Memory B cell (primary cell): ENCODE measurements at regions not wholly inside any gene's neighbourhood (a gene's known extent, or its start where the extent isn't known, plus 50 kb on each side); places are given as distances from the start of the nearest gene placed in this dataset.

ENCODE experiments used
- ATAC-seq: fragments of 150-1000 bp; cut with Tn5 transposase; 2 replicates; pipeline ENCODE4 v1.10.0; 2021; ENCODE audit warnings: low read depth, mild to moderate bottlenecking, moderate library complexity
- DNase-seq, 2 donors: peaks; one replicate each; pipeline ENCODE4 v3.0.0; 2022; ENCODE audit warnings: low spot score in 2 of 2
- H3K27ac Mint-ChIP-seq: one replicate; pipeline ENCODE4 v1.8.0; 2022; ENCODE audit warnings: mild to moderate bottlenecking, moderate library complexity, mixed read lengths
- H3K27me3 Mint-ChIP-seq: one replicate; pipeline ENCODE4 v1.8.0; 2022; ENCODE audit warnings: mixed read lengths
- H3K36me3 Mint-ChIP-seq: one replicate; pipeline ENCODE4 v1.8.0; 2022; ENCODE audit warnings: mild to moderate bottlenecking, mixed read lengths
- H3K4me1 Mint-ChIP-seq: one replicate; pipeline ENCODE4 v1.8.0; 2022; ENCODE audit warnings: mixed read lengths
- H3K4me3 Mint-ChIP-seq: one replicate; pipeline ENCODE4 v1.8.0; 2022; ENCODE audit warnings: mild to moderate bottlenecking, moderate library complexity, mixed read lengths
- H3K9me3 Mint-ChIP-seq: one replicate; pipeline ENCODE4 v1.8.0; 2022; ENCODE audit warnings: mixed read lengths

DNA sequence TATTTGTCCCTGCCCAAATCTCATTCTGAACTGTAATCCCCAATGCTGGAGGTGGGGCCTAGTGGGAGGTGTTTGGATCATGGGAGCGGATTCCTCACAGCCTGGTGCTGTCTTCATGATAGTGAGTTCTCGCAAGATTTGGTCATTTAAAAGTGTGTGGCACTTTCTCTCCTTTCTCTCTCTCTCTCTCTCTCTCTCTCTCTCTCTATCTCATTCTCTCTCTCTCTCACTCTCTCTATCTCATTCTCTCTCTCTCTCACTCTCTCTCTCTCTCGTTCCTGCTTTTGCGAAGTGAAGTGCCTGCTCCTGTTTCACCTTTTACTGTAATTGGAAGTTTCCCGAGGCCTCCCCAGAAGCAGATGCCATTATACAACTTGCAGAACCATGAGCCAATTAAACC, 207.3 kb upstream of the NR4A3 start:
- Mint-ChIP-seq H3K4me3 (no peak overlapping the region), H3K27ac (no peak overlapping the region), H3K36me3 (no peaks in the 10 kb centered on the region), H3K9me3 (no peaks in the 10 kb centered on the region), H3K4me1 (no peaks in the 10 kb centered on the region), H3K27me3 (peaks cover 1% of the 10 kb centered on the region)
- DNase-seq, result no peak
- ATAC-seq, result no peak

DNA sequence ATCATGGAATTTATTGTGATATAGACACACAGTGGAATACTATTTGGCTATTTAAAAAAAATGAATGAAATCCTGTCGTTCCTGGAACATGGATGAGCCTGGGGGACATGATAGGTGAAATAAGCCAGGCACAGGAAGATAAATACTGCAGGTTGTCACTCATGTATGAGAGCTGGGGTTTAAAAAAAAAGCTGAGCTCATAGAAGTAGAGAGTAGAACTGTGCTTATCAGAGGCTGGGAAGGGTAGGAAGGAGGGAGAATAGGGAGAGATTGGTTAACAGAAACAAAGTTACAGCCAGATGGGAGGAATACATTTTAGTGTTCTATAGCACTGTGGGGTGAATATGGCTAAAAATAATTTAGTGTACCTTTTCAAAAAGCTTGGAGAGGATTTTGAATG, 200.6 kb upstream of the NR4A3 start:
- H3K4me1 Mint-ChIP-seq, result no peaks in the 10 kb centered on the region
- DNase-seq (no peak), ATAC-seq (no peak)
- H3K27ac Mint-ChIP-seq, result no peak overlapping the region
- H3K4me3 Mint-ChIP-seq, result no peak overlapping the region
- H3K36me3 Mint-ChIP-seq, result no peaks in the 10 kb centered on the region
- H3K27me3 Mint-ChIP-seq, result no peaks in the 10 kb centered on the region
- no peaks in the 10 kb centered on the region for H3K9me3 Mint-ChIP-seq

DNA sequence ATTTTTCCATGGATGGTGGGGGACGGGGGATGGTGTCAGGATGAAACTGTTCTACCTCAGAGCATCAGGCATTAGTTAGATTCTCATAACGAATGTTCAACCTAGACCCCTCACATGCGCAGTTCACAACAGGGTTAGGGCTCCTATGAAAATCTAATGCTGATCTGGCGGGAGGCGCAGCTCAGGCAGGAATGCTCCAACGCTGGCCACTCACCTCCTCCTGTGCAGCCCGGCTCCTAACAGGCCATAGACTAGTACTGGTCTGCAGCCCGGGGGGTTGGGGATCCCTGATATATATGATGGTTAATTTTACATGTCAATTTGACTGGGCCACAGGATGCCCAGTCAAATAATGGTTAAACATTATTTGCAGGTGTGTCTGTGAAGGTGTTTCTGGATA, 199.0 kb upstream of the NR4A3 start:
- Mint-ChIP-seq H3K9me3 (no peaks in the 10 kb centered on the region), H3K4me3 (no peak overlapping the region), H3K36me3 (no peaks in the 10 kb centered on the region), H3K4me1 (peaks cover 3% of the 10 kb centered on the region), H3K27me3 (no peaks in the 10 kb centered on the region), H3K27ac (no peak overlapping the region)
- DNase-seq (no peak), ATAC-seq (no peak)

DNA sequence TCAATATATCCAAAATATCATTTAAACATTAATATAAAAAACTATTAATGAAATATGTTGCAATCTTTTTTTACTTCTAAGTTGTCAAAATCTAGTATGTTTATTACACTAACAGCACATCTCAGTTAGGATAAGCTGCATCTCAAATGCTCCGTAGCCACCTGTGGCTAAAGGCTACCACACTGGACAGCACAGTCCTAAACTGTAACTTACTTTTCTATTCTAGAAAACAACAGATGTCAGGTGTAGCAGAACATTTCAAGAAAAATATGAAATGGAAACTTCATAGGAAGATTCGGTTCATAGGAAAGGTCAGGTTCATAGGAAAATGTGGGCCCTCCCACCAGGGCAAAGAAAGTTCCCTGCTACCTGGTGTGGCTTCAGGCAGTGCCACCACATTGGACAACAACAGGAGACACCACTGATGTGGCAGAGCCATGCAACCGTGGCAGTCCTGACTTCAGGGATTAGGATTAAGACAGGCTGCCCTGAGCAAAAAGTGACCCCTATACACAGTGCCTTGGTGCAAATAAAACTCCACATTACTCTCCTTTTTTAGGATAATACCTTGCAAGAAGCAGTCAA, 197.8 kb upstream of the NR4A3 start:
- Mint-ChIP-seq H3K36me3 (no peaks in the 10 kb centered on the region), H3K27me3 (no peaks in the 10 kb centered on the region), H3K4me3 (no peak overlapping the region), H3K9me3 (no peaks in the 10 kb centered on the region), H3K4me1 (peaks cover 12% of the 10 kb centered on the region), H3K27ac (no peak overlapping the region)
- ATAC-seq, result no peak
- no peak for DNase-seq

DNA sequence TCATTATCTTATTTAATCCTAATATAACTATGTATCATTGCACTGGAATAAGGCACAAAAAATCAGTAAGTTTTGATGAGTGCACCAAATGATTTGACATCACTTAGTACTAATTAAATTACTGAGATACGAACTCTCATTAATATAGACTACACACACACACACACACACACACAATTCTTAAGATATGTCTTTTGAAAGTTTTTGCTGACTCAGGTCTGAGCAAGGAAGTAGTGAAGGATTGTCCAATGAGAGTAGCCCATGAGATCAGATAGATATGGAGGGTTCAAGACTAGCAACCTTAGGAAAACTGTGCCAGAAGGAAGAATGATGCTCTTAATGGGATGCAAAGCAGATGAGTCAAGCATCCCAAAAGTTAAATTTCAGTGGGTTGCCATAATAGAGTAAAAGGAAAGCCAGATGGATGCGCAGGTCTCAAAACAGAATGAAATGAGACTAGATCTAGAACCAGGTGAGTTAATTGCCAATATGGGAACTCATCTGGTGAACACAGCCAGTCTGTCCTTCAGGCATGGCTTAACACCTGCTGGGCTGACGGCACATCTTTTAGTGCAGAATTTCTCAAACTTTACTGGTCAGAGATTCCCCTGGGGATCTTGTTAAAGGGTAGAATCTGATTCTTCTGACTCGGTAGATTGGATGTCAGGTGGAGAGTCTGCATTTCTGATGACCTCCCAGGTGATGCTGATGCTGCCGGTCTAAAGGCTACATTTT, 197.0 kb upstream of the NR4A3 start:
- peaks cover 15% of the 10 kb centered on the region for H3K4me1 Mint-ChIP-seq
- ATAC-seq (no peak), DNase-seq (no peak)
- no peaks in the 10 kb centered on the region for H3K36me3 Mint-ChIP-seq
- H3K4me3 Mint-ChIP-seq, result no peak overlapping the region
- no peak overlapping the region for H3K27ac Mint-ChIP-seq
- H3K9me3 Mint-ChIP-seq, result no peaks in the 10 kb centered on the region
- no peaks in the 10 kb centered on the region for H3K27me3 Mint-ChIP-seq

DNA sequence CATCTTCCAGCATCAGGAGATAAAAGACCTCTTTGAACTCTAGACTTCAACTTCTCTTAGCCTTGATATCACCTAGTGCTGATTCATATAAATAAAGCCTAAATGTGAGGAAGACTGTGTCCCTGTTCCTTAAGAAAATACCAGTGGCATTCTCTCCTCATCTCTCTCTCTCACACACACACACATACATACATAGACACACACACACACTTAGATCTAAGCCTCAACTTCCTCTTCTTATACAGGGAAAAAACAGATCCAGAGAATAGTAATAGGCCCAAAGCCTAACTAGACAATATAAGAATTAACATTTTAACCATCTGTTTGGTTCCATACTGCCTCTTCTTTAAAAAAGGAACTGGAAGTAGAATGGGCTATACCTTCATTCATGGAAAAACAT, 195.3 kb upstream of the NR4A3 start:
- H3K4me1 Mint-ChIP-seq, result peaks cover 15% of the 10 kb centered on the region
- DNase-seq (no peak), ATAC-seq (no peak)
- no peak overlapping the region for H3K27ac Mint-ChIP-seq
- H3K27me3 Mint-ChIP-seq, result no peaks in the 10 kb centered on the region
- no peaks in the 10 kb centered on the region for H3K36me3 Mint-ChIP-seq
- no peaks in the 10 kb centered on the region for H3K9me3 Mint-ChIP-seq
- H3K4me3 Mint-ChIP-seq, result no peak overlapping the region

DNA sequence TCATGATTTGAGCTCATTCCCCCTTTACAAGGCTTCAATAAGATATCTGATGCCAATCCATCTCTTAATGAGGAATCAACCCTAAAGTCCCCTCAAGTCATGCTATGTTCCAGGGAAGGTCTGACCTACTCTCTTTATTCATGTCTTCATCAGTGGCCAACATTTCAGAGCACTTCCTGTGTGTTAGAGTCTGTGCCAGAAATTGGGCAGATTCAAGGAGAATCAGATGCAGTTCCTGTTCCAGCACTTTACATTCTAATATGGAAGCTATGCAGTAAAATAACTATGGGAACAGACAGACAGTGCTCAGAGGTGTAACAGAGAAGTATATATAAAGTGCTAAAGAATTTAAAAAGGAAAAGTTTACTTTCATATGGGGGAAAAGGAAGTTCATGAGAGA, 193.4 kb upstream of the NR4A3 start:
- ATAC-seq (no peak), DNase-seq (no peak)
- Mint-ChIP-seq H3K27me3 (no peaks in the 10 kb centered on the region), H3K36me3 (no peaks in the 10 kb centered on the region), H3K4me1 (peaks cover 22% of the 10 kb centered on the region), H3K4me3 (no peak overlapping the region), H3K27ac (no peak overlapping the region), H3K9me3 (no peaks in the 10 kb centered on the region)

DNA sequence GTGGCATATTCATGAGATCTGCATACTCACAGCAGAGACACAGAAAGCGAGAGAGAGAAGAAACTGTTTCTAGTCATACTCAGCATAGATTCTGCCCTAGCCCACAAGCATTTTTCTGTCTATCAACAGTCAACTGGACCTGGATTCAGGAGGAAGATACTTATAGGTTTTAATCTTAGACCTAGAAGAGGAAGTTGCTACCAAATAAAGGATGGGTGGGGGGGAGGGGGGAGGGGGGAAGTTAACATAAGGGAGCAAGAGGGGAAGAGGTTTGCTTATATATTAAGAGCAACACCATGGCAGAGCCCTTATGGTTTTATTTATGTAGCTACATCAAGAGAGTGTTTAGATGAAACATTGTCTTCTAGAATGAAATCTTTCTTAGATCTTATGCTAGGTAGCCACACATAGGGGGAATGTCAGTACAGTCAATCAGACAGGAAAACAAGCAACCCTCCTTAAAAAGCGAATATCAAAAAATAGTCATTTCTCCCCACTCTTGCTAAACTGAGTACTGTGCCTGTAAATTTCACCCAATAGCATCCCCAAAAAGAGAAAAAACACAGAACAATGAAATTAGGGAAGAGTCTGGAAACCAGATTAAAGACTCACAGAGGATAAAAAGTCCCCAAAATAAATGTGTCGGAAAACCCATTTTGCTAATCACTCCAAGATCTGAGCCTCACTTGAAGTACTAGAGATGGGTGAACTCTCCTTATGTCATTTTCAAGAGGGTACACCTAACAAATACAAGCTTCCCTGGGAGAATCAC, 192.7 kb upstream of the NR4A3 start:
- Mint-ChIP-seq H3K9me3 (no peaks in the 10 kb centered on the region), H3K27me3 (no peaks in the 10 kb centered on the region), H3K27ac (no peak overlapping the region)

DNA sequence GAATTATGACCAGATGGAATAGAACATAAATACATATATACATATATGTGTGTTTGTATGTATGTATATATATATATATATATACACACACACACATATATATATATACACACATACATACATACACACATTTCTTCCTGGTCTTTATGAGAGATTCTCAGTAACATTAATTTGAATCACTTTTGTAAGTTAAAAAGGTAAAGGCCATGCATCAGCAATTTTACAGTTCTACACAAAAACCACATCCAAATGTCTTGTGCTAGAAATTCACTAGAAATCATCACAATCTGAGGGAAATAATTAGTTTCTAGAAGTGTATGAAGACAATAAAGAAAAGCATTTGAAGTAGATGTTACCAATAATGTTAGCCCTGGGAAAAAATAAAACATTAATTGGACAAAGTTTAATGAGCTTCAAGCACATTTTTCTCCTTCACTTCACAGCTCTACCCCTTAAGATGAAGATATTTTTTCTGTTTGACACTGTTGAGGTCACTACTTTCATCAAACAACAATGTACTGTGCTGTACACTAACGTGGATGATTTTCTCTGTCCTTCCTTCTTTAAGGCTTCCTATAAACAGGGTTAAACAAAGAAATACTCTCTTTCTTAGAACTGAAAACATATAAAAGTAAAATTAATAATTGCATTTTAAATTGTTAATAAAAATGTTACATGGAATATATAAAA, 189.2 kb upstream of the NR4A3 start:
- DNase-seq (no peak), ATAC-seq (no peak)
- H3K9me3 Mint-ChIP-seq, result no peaks in the 10 kb centered on the region
- H3K27ac Mint-ChIP-seq, result no peak overlapping the region
- H3K27me3 Mint-ChIP-seq, result no peaks in the 10 kb centered on the region
- H3K36me3 Mint-ChIP-seq, result no peaks in the 10 kb centered on the region
- H3K4me1 Mint-ChIP-seq, result peaks cover 24% of the 10 kb centered on the region
- H3K4me3 Mint-ChIP-seq, result no peak overlapping the region

More for the DNA sequence above, 192.7 kb upstream of the NR4A3 start:
- Mint-ChIP-seq H3K4me3 (no peak overlapping the region), H3K36me3 (no peaks in the 10 kb centered on the region), H3K4me1 (peaks cover 24% of the 10 kb centered on the region)
- no peak for DNase-seq
- ATAC-seq, result peak; percentile 46

DNA sequence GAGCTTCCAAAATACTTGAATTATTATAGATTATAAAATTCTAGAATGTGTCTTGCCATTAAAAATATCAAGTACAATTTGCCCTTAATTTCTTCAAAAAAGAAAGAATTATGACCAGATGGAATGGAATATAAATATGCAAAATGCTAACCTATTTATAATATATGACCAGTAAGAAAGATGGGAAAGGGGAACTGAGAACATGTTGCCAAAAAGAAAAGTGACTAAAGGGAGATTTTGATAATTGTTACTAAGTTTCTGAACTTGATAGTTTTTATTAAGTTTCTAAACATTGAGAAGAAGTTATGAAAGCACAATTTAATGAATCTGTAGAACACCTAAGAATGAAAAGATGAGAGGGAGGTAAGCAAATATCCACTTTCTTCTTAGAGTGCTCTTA, 188.4 kb upstream of the NR4A3 start:
- H3K4me3 Mint-ChIP-seq, result peak overlapping the region; percentile 21
- H3K36me3 Mint-ChIP-seq, result no peaks in the 10 kb centered on the region
- peak overlapping the region; percentile 28 for H3K27ac Mint-ChIP-seq
- no peaks in the 10 kb centered on the region for H3K27me3 Mint-ChIP-seq
- peaks cover 21% of the 10 kb centered on the region for H3K4me1 Mint-ChIP-seq
- DNase-seq, result no peak
- no peaks in the 10 kb centered on the region for H3K9me3 Mint-ChIP-seq
- peak; percentile 59 for ATAC-seq

DNA sequence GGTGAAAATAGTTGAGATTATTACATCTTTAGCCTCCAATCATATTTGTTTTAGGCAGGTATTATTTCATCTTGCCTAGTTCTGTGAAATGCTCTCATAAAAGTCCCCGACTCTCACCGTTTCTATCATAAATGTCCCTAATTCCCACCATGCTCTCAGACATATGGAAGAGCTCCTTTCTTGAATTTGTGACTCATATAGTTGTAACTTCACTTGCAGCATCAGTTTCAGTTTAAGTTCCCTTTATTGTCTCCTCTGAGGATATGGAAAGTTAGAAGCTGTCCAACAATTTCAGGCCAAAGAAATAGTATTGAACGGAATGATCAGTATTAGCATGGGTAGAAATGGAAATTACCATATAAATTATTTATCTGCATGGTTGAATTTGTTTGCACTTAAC, 187.5 kb upstream of the NR4A3 start:
- H3K36me3 Mint-ChIP-seq, result no peaks in the 10 kb centered on the region
- ATAC-seq, result peak; percentile 51
- DNase-seq, result no peak
- H3K27me3 Mint-ChIP-seq, result no peaks in the 10 kb centered on the region
- H3K4me3 Mint-ChIP-seq, result no peak overlapping the region
- no peaks in the 10 kb centered on the region for H3K9me3 Mint-ChIP-seq
- peak overlapping the region; percentile 19 for H3K27ac Mint-ChIP-seq
- H3K4me1 Mint-ChIP-seq, result peaks cover 13% of the 10 kb centered on the region

DNA sequence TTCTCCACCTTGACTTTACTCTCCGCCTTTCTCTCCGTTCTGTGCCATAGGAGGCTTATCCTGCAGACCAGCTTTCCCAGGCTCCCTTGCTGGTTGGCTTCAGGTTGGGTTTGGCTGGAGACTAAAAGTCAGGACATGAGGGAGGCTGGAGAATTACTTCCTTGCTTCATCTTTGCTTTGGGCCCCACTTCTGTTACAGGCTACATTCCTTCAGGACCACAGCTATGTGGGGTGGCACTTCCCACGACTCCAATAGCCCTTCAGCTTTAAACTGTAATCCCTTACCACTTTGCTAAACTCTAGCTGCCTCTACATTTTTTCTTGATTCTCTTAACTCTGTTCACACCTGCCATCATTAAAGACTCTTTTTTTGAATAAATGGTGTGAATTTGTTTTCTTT, 186.7 kb upstream of the NR4A3 start:
- no peak overlapping the region for H3K4me3 Mint-ChIP-seq
- H3K36me3 Mint-ChIP-seq, result no peaks in the 10 kb centered on the region
- no peak overlapping the region for H3K27ac Mint-ChIP-seq
- no peaks in the 10 kb centered on the region for H3K27me3 Mint-ChIP-seq
- no peak for ATAC-seq
- no peaks in the 10 kb centered on the region for H3K9me3 Mint-ChIP-seq
- peaks cover 12% of the 10 kb centered on the region for H3K4me1 Mint-ChIP-seq
- DNase-seq, result no peak

DNA sequence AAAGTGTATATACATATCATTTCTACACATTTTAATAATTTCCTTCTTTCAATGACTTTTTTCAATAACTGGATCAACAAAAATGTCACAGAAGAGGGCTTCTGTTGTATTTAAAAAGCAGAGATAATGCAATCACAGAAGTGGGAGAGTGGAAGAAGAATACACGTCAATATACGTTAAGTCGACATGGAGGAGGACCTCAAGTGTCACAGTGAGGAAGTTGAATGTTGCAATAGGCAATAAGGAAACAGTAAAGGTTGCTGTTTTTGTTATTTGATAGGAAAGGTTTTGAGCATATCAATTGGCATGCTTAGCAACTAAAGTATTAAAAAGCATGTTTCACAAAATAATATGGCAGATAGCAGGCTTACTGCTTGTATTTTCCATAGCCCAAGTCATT, 184.0 kb upstream of the NR4A3 start:
- no peak for ATAC-seq
- Mint-ChIP-seq H3K4me1 (peaks cover 11% of the 10 kb centered on the region), H3K36me3 (no peaks in the 10 kb centered on the region), H3K27me3 (no peaks in the 10 kb centered on the region), H3K9me3 (peaks cover 1% of the 10 kb centered on the region), H3K4me3 (no peak overlapping the region), H3K27ac (no peak overlapping the region)
- no peak for DNase-seq

DNA sequence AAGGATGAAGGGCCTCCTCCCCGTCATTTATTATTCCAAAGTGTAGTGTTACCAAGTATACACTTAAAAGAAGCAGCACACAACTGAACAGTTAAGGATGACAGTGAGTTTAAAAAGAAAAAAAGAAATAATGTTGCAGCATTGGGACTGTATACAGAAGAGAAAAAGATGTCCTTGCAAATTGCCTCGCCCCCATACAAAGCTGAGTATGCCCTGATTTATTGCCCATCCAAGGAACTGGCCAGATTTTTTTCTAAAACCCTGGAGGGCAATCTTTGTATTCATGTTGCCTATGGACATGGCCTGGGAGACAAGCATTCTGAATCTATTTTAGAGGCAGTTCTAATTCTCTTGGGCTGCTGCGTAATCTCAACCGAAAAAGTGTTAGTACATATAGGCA, 182.7 kb upstream of the NR4A3 start:
- no peak for DNase-seq
- no peak for ATAC-seq
- peak overlapping the region; percentile 36 for H3K27ac Mint-ChIP-seq

More for the DNA sequence above, 182.7 kb upstream of the NR4A3 start:
- peaks cover 8% of the 10 kb centered on the region for H3K4me1 Mint-ChIP-seq
- H3K9me3 Mint-ChIP-seq, result peaks cover 1% of the 10 kb centered on the region
- no peaks in the 10 kb centered on the region for H3K36me3 Mint-ChIP-seq
- no peaks in the 10 kb centered on the region for H3K27me3 Mint-ChIP-seq
- no peak overlapping the region for H3K4me3 Mint-ChIP-seq
